ENCODE measurements at regions not wholly inside any gene's neighbourhood (a gene's known extent, or its start where the extent isn't known, plus 50 kb on each side); places are given as distances from the start of the nearest gene placed in this dataset.

- DNase-seq = no peak
Measured at GRCh38 chr2:74036010-74036409, 51.3 kb downstream of the TET3 start.

- no peak for DNase-seq
Measured at GRCh38 chr2:74036450-74037195, 51.9 kb downstream of the TET3 start.

GRCh38 chr2:74037379-74037860 lies 52.7 kb downstream of the TET3 start:
- no peak for DNase-seq

GRCh38 chr2:74039611-74040010 lies 54.9 kb downstream of the TET3 start:
- no peak for DNase-seq

- DNase-seq = no peak
Measured at GRCh38 chr2:74041182-74041581, 56.5 kb downstream of the TET3 start.

GRCh38 chr2:74041726-74042125 lies 57.0 kb downstream of the TET3 start:
- no peak for DNase-seq

GRCh38 chr2:74042606-74043005 lies 57.9 kb downstream of the TET3 start:
- no peak for DNase-seq

GRCh38 chr2:74043345-74044329 lies 58.9 kb downstream of the TET3 start:
- DNase-seq = no peak

- no peak for DNase-seq
Measured at GRCh38 chr2:74044999-74045398, 60.3 kb downstream of the TET3 start.

- DNase-seq = no peak
Measured at GRCh38 chr2:74045454-74045853, 60.7 kb downstream of the TET3 start.

- no peak for DNase-seq
Measured at GRCh38 chr2:74046441-74046840, 61.7 kb downstream of the TET3 start.

GRCh38 chr2:74047152-74047551 lies 62.4 kb downstream of the TET3 start:
- no peak for DNase-seq

- DNase-seq = no peak
Measured at GRCh38 chr2:74048147-74048546, 63.4 kb downstream of the TET3 start.

- no peak for DNase-seq
Measured at GRCh38 chr2:74048843-74049519, 64.3 kb downstream of the TET3 start.

- DNase-seq = no peak
Measured at GRCh38 chr2:74050151-74050550, 65.4 kb downstream of the TET3 start.

- DNase-seq = no peak
Measured at GRCh38 chr2:74051504-74051903, 66.8 kb downstream of the TET3 start.

GRCh38 chr2:74052732-74053710 lies 68.3 kb downstream of the TET3 start:
- DNase-seq = no peak

- no peak for DNase-seq
Measured at GRCh38 chr2:74053959-74054715, 69.4 kb downstream of the TET3 start.

GRCh38 chr2:74059137-74059775 lies 74.5 kb downstream of the TET3 start:
- no peak for DNase-seq

- no peak for DNase-seq
Measured at GRCh38 chr2:74063486-74063885, 78.8 kb downstream of the TET3 start.

- DNase-seq = no peak
Measured at GRCh38 chr2:74065456-74065855, 80.7 kb downstream of the TET3 start.

All from NCI-H524 treated with DMSO at 0.1 percent for 48 hours (cell line).